ENCODE measurements at regions not wholly inside any gene's neighbourhood (a gene's known extent, or its start where the extent isn't known, plus 50 kb on each side); places are given as distances from the start of the nearest gene placed in this dataset.
"Not testable (repeated sequence)": the region's sequence is repeated elsewhere in the genome, so short reads cannot be mapped to it uniquely, and the experiment has no call there.

- DNase-seq (ENCODE audit: low spot score) = not testable (repeated sequence)
These were observed 66.2 kb downstream of the SYT15 start for GRCh38 chr10:46645110-46645509.

GRCh38 chr10:46646132-46646531, 67.2 kb downstream of the SYT15 start:
- not testable (repeated sequence) for DNase-seq (ENCODE audit: low spot score); FAIRE-seq

More at GRCh38 chr10:46645110-46645509, 66.2 kb downstream of the SYT15 start:
- FAIRE-seq = peak; percentile 96

DNA sequence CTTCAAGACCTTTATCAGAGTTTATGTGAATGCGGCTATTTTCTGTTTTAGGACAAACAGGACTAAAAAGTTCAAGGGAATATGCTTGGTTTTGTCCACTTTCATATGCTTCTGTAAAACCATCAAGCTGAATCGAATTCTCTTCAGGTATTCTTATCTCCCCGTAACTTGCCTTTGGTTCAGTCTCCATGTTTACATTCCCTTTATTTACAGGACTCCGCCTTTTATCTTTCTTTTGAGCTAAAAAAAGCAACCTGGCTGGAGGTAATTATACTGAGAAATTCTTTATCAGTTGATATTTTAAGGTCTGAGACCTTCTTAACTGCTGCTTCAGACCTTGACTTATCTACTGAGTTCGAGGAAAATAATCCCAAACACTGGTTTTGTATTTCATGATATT, 72.0 kb downstream of the SYT15 start:
- not testable (repeated sequence) for FAIRE-seq

DNA sequence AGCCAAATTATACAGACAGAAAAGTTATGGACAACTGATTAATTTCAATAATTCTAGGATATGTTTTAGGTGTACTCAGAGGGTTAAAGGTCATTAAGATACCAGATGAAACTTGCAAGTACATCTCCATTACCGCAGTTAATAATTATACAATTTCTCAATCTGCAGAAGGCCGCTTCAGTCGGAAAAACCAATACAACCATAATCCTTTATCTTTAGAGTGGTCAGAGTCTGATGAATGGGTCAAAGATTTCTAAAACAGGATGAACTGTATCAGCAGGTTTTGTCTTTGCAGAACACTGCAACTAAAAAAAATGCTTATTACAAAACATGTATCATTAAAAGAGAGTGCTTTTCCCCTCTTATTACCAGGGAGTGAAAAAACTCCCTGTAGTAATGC, 78.5 kb downstream of the SYT15 start:
- peak; percentile 59 for FAIRE-seq
- DNase-seq (ENCODE audit: low spot score) = not testable (repeated sequence)

More for the DNA sequence above, 72.0 kb downstream of the SYT15 start:
- DNase-seq (ENCODE audit: low spot score) = not testable (repeated sequence)

GRCh38 chr10:46660027-46660834, 81.3 kb downstream of the SYT15 start:
- DNase-seq (ENCODE audit: low spot score); FAIRE-seq: not testable (repeated sequence)

- not testable (repeated sequence) for FAIRE-seq
These were observed 81.9 kb downstream of the SYT15 start for GRCh38 chr10:46660835-46661164.

DNA sequence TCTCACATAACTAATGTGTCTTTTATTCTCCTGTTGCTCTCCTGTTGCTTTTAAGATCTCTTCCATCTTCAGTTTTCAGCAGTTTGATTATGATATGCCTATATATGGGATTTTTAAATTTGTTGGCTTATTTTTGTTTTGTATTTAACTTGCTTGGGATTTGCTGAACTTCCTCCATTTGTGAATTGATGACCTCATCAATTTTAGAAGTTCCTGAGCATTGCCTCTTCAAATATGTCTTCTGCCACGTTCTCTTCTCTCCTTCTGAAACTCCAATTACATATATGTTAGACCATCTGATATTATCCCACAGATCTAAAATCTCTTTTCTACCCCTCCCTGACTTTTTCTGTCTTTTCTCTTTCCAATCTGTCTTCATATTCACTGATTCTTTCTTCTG, 86.6 kb downstream of the SYT15 start:
- DNase-seq (ENCODE audit: low spot score); FAIRE-seq: not testable (repeated sequence)

More at GRCh38 chr10:46660835-46661164, 81.9 kb downstream of the SYT15 start:
- not testable (repeated sequence) for DNase-seq (ENCODE audit: low spot score)

GRCh38 chr10:46668357-46668997, 89.5 kb downstream of the SYT15 start:
- not testable (repeated sequence) for DNase-seq (ENCODE audit: low spot score); FAIRE-seq

- DNase-seq (ENCODE audit: low spot score); FAIRE-seq: not testable (repeated sequence)
These were observed 99.0 kb downstream of the SYT15 start for GRCh38 chr10:46677836-46678435.

DNA sequence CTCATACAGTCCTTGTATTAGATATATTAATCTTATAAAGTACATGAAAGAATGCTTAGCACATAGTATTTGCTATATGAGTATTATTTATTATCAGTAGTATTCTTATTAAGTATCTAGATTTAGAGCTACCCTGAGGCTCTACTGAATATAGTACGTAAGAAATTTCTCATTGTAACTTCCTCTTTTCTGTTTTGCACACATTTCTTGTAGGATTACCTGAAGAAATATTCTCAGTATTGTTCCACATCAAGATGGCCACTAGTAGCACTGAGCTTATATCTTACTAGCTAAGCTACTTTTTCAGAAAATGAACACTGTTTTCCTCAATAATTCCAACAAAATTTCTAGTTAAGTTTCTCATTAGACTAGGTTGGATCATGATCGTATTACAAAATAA, 112.5 kb downstream of the SYT15 start:
- peak; percentile 22 for FAIRE-seq
- not testable (repeated sequence) for DNase-seq (ENCODE audit: low spot score)

DNA sequence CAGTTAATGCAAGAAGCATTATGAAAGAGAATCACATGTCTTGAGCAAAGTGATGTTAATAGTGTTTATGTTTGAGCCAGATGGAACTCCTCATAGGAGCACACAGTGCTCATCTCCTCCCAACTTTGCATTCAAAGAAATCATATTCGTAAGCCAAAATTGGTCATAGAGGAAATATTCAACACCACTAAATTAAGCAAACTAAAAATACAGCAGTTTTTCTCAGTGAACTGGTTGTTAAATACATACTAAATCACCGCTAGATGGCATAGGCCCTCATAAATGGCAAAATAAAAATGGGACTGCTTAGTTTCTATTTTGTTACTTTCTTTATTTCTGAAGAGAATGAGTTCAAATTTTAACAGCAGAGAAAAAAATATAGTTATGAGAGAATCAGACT, 114.3 kb downstream of the SYT15 start:
- peak; percentile 97 for FAIRE-seq
- not testable (repeated sequence) for DNase-seq (ENCODE audit: low spot score)

DNA sequence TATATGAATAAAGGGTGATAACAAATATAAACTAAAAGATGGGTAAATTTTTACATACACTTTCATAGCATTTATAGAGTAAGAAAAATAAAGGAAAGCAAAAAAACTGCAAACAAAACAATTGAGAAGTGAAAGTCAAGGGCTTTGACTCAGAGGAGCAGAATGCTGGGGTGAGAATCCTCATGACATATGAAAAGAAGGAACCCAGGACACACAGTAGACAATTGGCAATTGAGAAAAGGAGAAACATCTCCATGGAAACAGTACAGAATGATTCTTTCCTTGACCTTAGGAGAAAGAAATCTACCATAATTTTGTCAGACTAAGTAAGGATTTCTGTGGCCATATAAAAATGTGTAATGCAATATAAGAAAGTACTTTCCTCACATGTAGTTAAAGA, 138.3 kb downstream of the SYT15 start:
- FAIRE-seq = peak; percentile 79
- not testable (repeated sequence) for DNase-seq (ENCODE audit: low spot score)

GRCh38 chr10:46718014-46718413, 139.1 kb downstream of the SYT15 start:
- not testable (repeated sequence) for DNase-seq (ENCODE audit: low spot score); FAIRE-seq

DNA sequence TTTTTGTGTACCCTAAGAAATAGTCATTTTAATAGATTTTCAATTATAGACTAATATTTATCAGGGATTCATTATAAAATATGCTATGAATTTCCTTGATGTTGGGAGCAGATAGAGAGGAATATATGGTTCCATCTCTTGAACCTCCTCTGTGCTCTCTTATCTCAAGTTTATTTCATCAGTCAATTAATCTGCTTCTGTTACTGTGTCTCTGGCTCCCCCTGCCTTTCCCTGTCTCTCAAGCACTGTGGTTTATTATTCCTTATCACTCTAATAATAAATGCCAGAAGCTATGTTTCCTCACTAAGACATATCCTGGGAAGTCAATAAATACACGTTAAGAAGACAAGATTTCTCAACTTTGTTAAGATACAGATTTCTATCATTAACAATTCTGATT, 141.5 kb downstream of the SYT15 start:
- DNase-seq (ENCODE audit: low spot score) = peak; percentile 9
- FAIRE-seq = not testable (repeated sequence)

- FAIRE-seq (peak; percentile 98), DNase-seq (ENCODE audit: low spot score) (peak; percentile 30)
These were observed 142.0 kb downstream of the SYT15 start for GRCh38 chr10:46720811-46721518.

DNA sequence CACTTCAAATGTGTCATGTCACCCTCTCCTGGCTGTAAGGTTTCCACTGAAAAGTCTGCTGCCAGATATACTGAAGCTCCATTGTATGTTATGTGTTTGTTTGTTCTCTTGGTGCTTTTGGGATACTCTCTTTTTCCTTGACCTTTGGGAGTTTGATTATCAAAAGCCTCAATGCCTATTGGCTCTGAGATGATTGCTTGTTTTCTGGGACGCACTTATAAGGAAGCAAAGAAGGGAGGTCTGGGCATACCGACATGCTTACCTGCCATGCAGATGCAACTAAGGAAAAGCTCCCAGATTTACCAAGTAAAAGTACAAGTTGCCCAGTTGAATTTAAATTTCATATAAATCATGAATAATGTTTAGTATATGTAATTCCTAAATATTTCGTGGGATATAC, 145.3 kb downstream of the SYT15 start:
- DNase-seq (ENCODE audit: low spot score); FAIRE-seq: not testable (repeated sequence)

DNA sequence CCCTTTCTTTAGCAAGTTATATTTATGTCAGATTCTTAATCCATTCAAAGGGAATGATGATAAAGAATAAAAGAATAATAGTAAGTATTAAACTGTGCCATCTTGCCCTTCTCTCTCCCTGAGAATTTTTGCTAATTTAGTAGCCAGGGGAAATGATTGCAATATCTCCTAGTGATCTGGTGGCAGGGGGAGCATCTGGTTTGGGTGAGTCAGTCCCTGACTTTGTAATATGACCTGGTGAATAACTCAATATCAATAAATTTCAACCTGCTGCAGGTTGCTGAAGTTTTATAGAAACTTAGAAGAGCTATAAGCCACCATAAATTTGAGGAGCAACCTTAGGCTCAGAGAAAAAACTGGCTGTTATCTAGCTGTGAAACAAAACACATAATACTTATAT, 149.4 kb downstream of the SYT15 start:
- DNase-seq (ENCODE audit: low spot score); FAIRE-seq: not testable (repeated sequence)

DNA sequence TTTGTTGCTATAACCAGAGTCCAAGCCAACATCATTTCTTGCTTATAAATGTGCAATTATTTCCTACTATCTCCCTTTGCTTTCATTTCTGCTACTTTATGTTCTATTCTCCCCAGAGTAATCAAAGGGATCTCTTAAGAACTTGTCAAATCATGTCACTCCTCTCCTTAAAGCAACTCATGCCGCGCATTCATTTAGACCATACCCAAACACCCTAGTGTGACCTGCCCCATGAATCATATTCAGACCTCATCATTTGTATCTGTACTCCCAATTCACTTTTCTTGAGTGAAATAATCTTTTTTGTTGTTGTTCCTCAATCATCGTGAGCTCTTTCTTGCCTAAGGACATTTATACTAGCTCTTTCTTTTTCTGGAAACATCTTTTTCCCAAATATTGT, 151.8 kb downstream of the SYT15 start:
- DNase-seq (ENCODE audit: low spot score); FAIRE-seq: not testable (repeated sequence)

DNA sequence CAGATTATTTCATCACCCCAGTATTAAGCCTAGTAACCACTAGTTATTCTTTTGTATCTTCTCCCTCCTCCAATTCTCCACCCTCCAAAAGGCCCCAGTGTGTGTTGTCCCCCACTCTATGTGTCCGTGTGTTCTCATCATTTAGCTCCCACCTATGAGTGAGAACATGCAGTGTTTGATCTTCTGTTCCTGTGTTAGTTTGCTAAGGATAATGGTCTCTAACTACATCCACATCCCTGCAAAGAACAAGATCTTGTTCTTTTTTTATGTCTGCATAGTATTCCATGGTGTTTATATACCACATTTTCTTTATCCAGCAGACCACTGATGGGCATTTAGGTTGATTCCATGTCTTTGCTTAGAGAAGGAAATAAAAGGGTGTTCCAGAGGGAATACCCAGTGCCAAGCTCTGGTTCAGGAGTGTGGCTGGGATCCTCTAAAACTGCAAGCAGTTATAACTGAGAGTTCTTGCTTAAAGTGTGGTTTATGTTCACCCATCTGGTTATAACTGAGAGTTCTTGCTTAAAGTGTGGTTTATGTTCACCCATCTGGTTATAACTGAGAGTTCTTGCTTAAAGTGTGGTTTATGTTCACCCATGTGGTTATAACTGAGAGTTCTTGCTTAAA, 154.8 kb downstream of the SYT15 start:
- peak; percentile 97 for FAIRE-seq
- not testable (repeated sequence) for DNase-seq (ENCODE audit: low spot score)

DNA sequence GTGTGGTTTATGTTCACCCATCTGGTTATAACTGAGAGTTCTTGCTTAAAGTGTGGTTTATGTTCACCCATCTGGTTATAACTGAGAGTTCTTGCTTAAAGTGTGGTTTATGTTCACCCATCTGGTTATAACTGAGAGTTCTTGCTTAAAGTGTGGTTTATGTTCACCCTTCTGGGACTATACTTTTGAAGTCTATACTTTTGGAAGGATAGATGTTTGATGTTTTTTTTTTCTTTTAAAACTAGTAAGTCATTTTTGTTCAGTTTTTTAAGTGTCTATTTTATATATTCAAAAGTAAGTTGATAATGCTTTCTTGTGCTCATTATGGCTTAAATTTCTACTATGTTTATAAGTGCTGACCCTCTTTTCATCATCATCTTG, 155.3 kb downstream of the SYT15 start:
- DNase-seq (ENCODE audit: low spot score); FAIRE-seq: not testable (repeated sequence)

DNA sequence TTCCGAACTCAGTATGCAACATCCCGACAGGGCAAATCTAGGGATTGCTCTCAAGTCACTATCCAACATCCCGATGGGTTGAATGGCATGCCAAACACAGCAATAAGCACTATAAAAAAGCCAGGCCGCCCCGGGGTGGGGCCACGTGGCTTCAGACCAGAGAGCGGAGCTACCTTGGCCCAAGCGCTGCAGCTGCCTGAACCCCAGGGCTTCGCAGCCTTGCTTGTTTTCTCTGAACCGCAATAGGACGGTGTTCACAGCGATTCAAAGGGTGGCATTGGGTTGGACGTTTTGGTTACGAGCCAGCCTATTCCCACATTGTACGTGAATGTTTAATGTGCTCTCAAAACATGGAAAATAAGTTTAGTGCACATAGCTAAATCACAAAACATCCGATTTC, 161.0 kb downstream of the SYT15 start:
- DNase-seq (ENCODE audit: low spot score); FAIRE-seq: not testable (repeated sequence)
